Common myeloid progenitor, CD34-positive (primary cell): ENCODE measurements at regions not wholly inside any gene's neighbourhood (a gene's known extent, or its start where the extent isn't known, plus 50 kb on each side); places are given as distances from the start of the nearest gene placed in this dataset.

ENCODE experiments used
- CTCF ChIA-PET: fragments of 350-600 bp; sonication (Branson Sonifier 250); formaldehyde crosslinking; loops from one replicate; lab custom pipeline; 2021; ENCODE audit warnings: antibody characterized with exemption; lab: Charles Lee
- POLR2A ChIA-PET: fragments of 350-600 bp; sonication (Branson Sonifier 250); formaldehyde crosslinking; loops from one replicate; lab custom pipeline; 2021; ENCODE audit warnings: antibody characterized with exemption; lab: Charles Lee
- DNase-seq, 3 donors: peaks; one replicate each; pipeline versions ENCODE4 v3.0.0 to v3.0.0-alpha.2; 2013
- H3K27ac ChIP-seq, 2 experiments: 1 replicate in 1 of 2; 2 replicates in 1 of 2; pipeline ENCODE4 v1.7.0; 2013; ENCODE audit warnings: inconsistent platforms in 2 of 2, low read length in 2 of 2, mild to moderate bottlenecking in 2 of 2, low read depth in 1 of 2, moderate library complexity in 1 of 2; ENCODE audit not compliant: severe bottlenecking in 2 of 2, insufficient read depth in 1 of 2, poor library complexity in 1 of 2
- H3K27me3 ChIP-seq, 5 experiments: replicated peaks in 2 of 5; 1 replicate in 3 of 5; 2 replicates in 2 of 5; pipeline versions ENCODE4 v1.6.1 to v1.7.0; 2013; ENCODE audit warnings: low read length in 4 of 5, mild to moderate bottlenecking in 2 of 5, moderate library complexity in 2 of 5, inconsistent platforms in 1 of 5; ENCODE audit not compliant: insufficient read depth in 5 of 5, control insufficient read depth in 4 of 5
- H3K36me3 ChIP-seq, 4 experiments: 1 replicate in 2 of 4; 2 replicates in 2 of 4; pipeline versions ENCODE4 v1.6.1 to v1.7.0; 2013; ENCODE audit warnings: low read length in 3 of 4, control low read depth in 1 of 4, mild to moderate bottlenecking in 1 of 4; ENCODE audit not compliant: control insufficient read depth in 4 of 4, insufficient read depth in 4 of 4
- H3K4me1 ChIP-seq, 4 experiments: 1 replicate in 3 of 4; 2 replicates in 1 of 4; pipeline versions ENCODE4 v1.6.1 to v1.7.1; 2013; ENCODE audit warnings: low read length in 3 of 4, mild to moderate bottlenecking in 3 of 4, control low read depth in 1 of 4, inconsistent platforms in 1 of 4, moderate library complexity in 1 of 4; ENCODE audit not compliant: control insufficient read depth in 4 of 4, insufficient read depth in 4 of 4; ENCODE audit errors: control extremely low read depth in 1 of 4
- H3K4me3 ChIP-seq, 7 experiments: 1 replicate in 4 of 7; 2 replicates in 3 of 7; pipeline versions ENCODE4 v1.5.1 to v1.7.0; 2013; ENCODE audit warnings: mild to moderate bottlenecking in 7 of 7, low read length in 6 of 7, moderate library complexity in 6 of 7, inconsistent platforms in 2 of 7, low read depth in 2 of 7, control low read depth in 1 of 7; ENCODE audit not compliant: insufficient read depth in 4 of 7, control insufficient read depth in 1 of 7; ENCODE audit errors: extremely low read depth in 1 of 7
- H3K9me3 ChIP-seq, 5 experiments: 1 replicate in 4 of 5; 2 replicates in 1 of 5; pipeline versions ENCODE4 v1.6.1 to v1.7.1; 2013; ENCODE audit warnings: low read length in 4 of 5, mild to moderate bottlenecking in 2 of 5, inconsistent platforms in 1 of 5, low read depth in 1 of 5, moderate library complexity in 1 of 5; ENCODE audit not compliant: control insufficient read depth in 4 of 5, insufficient read depth in 2 of 5; ENCODE audit errors: control extremely low read depth in 1 of 5
- WGBS: methylation state at CpG from one replicate; pipeline ENCODE4 v1.1.5; 2013; ENCODE audit not compliant: insufficient coverage; 5-methylcytosine and 5-hydroxymethylcytosine counted together

DNA sequence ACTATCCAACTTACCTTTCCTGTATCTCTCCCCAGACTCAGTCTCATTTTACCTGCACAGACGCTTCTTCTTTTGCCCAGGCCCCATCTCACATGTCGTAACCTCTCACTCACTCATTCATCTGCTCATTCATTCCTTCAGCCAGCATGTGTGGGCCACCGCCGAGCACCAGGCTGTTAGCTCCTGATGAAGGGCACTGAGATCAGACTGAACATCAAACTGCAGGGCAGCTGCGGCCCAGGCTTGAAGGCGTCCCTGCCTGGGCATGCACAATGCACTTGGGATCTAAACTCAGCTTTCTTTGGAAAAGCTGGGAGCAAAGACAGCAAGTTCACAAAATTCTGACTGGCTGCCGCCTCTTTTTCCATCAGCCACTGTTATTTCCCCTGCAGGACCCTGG is 1456.3 kb downstream of the BRD1 start:
- ChIA-PET POLR2A (no interaction called here), CTCF (no interaction called here)
- DNase-seq: no peak
- H3K9me3 ChIP-seq: no peaks in the 10 kb centered on the region
- no peaks in the 10 kb centered on the region for H3K4me1 ChIP-seq
- 76% methylated on average over 6 of the region's 7 CpGs for WGBS
- H3K36me3 ChIP-seq: no peaks in the 10 kb centered on the region
- no peak overlapping the region for H3K27ac ChIP-seq
- H3K4me3 ChIP-seq: no peak overlapping the region
- H3K27me3 ChIP-seq: peaks cover 1 to 26% (median 9%) of the 10 kb centered on the region in 5 experiments

DNA sequence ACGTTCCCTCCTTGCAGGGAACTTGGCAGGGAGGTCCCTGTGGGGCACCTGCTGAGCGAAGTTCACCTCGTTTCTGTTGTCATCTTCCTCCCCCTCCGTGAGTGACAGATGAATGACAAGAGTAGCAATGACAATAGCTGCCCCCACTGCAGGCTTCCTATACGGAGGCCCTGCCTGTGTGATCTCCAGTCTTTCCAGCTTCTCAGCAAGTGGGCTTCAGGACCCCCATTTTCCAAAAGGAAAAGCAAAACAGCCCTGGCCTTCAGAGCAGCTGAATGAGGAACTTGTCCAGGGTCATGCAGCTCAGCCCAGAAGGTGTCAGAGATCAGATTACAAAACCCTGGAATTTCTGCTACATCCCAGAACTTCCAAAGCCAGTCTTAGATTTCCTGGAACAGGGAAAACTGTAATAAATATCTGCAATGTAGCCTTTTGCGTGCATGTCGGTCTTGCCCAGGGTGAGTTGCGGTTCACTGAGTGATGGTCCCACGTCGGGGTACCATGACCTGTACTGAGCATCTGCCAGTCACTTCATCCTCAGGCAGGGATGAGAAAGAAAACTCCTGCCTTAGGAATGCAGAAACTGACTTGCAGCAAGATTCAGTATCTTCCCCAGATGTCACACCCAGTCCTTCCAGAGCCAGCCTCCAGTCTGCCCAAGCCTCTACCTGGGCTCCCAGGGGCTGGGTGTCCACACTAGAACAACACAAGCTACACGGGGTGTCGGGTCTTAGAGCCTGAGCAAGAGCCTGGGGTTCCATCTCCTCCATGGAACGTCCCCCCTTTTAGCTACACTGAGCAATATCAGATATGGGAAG is 1457.0 kb downstream of the BRD1 start:
- no peaks in the 10 kb centered on the region for H3K4me1 ChIP-seq
- ChIA-PET POLR2A (no interaction called here), CTCF (no interaction called here)
- H3K27ac ChIP-seq: no peak overlapping the region
- no peak for DNase-seq
- 72% methylated on average over 12 of the region's 13 CpGs for WGBS
- peaks cover 0 to 25% (median 7%) of the 10 kb centered on the region in 5 experiments for H3K27me3 ChIP-seq
- H3K4me3 ChIP-seq: no peak overlapping the region
- no peaks in the 10 kb centered on the region for H3K9me3 ChIP-seq
- H3K36me3 ChIP-seq: no peaks in the 10 kb centered on the region

DNA sequence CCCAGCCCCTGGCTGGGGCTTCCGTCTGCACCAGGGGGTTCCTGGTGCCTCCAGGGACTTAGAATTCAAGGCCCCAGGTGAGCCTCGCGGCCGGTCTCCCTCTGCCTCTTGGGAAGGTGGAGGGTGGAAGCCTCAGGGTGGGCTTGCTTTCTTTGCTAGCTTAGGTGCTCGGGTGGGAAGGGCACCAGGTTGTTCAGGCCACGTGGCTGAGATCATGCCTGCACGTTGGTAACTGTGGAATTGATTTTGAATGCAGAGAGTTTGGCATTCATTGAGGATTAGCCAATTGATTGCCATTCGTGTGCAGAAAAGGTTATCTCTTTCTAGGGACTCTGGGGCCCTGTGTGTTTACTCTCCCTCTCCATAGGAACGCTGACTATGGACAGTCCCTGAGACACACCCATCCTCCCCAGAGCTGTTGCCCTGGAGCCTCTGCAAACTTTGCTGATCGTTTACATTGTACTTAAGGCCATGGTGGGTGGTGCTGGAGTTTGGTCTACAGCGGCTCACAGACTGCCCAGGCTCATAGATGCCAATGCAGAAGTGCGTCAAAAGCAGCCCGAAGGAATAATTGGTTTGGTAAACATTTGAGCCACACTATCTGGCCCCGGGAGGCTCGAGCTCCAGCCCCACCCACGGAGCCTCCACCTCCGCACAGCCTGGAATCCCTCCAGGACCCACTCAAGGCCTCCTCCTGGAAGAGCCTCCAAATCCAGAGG is 1457.7 kb downstream of the BRD1 start:
- Histone ChIP-seq H3K4me1 (no peaks in the 10 kb centered on the region), H3K9me3 (no peaks in the 10 kb centered on the region), H3K36me3 (no peaks in the 10 kb centered on the region), H3K4me3 (no peak overlapping the region), H3K27ac (no peak overlapping the region), H3K27me3 (peaks cover 0 to 25% (median 4%) of the 10 kb centered on the region in 5 experiments)
- ChIA-PET CTCF (no interaction called here), POLR2A (no interaction called here)
- whole genome bisulfite sequencing: 46% methylated on average over 12 of the region's 17 CpGs
- no peak for DNase-seq

DNA sequence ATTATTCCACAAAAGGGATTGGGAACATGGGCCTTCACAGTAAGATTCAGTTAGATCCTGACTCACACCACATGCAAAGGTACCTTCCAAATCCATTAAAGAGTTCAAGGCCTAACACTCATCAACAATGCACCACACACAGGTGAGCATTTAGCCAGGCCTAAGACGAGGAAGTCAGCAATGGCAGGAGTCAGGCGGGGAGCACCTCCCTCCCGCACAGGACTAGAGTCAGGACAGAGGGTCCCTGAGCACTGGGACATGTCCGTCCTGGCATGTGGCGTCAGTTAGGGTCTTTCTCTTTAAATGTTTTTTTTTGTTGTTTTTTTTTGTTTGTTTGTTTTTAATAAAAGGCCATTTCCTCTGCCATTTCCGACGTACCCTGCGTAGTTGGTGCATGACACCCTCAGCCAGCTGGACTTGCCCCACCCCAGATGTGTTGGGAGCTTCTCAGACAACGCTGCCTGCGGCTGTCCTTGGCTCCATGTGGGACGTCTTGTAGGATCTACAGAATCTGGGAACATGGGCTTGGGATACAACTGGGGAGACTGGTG is 1458.6 kb downstream of the BRD1 start:
- Histone ChIP-seq H3K36me3 (no peaks in the 10 kb centered on the region), H3K9me3 (no peaks in the 10 kb centered on the region), H3K27me3 (peaks cover 0 to 21% (median 3%) of the 10 kb centered on the region in 5 experiments), H3K4me3 (no peak overlapping the region), H3K27ac (no peak overlapping the region), H3K4me1 (no peaks in the 10 kb centered on the region)
- 74% methylated on average over 9 of the region's 11 CpGs for WGBS
- ChIA-PET POLR2A (no interaction called here), CTCF (no interaction called here)
- no peak for DNase-seq

GRCh38 chr22:48367731-48368130 is 1459.9 kb downstream of the BRD1 start:
- no peaks in the 10 kb centered on the region for H3K4me1 ChIP-seq
- H3K4me3 ChIP-seq: no peak overlapping the region
- no peak for DNase-seq
- CTCF ChIA-PET: no interaction called here
- no peaks in the 10 kb centered on the region for H3K9me3 ChIP-seq
- peaks cover 0 to 16% (median 3%) of the 10 kb centered on the region in 5 experiments for H3K27me3 ChIP-seq
- WGBS: 91% methylated on average over 9 of the region's 12 CpGs
- H3K27ac ChIP-seq: no peak overlapping the region
- no peaks in the 10 kb centered on the region for H3K36me3 ChIP-seq
- POLR2A ChIA-PET: no interaction called here

GRCh38 chr22:48366591-48366990 is 1461.1 kb downstream of the BRD1 start:
- POLR2A ChIA-PET: no interaction called here
- CTCF ChIA-PET: no interaction called here
- 89% methylated on average over 9 of the region's 9 CpGs for WGBS

DNA sequence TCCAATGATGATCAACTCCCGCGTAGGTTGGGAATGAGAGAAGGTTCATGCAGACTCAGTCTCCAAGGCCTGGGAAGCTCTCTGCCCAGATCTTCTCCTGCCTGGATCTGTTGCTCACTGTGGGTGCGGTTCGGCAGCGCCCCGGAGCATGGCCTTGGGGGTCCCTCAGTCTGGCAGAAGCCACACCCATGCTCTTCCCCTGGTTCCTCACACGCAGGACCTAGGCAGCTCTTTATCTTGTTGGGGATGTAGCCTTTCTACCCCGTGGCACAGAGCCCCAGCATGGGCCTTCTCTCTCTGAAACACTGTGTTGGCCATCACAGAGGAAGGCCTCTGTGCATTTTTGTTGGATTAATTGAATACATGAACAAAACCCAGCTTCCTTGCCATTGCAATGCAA is 1461.6 kb downstream of the BRD1 start:
- CTCF ChIA-PET: no interaction called here
- no peaks in the 10 kb centered on the region for H3K36me3 ChIP-seq
- POLR2A ChIA-PET: no interaction called here

More at GRCh38 chr22:48366591-48366990, 1461.1 kb downstream of the BRD1 start:
- Histone ChIP-seq H3K27ac (no peak overlapping the region), H3K4me3 (no peak overlapping the region), H3K27me3 (peaks cover 0 to 16% (median 3%) of the 10 kb centered on the region in 5 experiments), H3K36me3 (no peaks in the 10 kb centered on the region), H3K9me3 (no peaks in the 10 kb centered on the region), H3K4me1 (no peaks in the 10 kb centered on the region)
- no peak for DNase-seq

More for the DNA sequence above, 1461.6 kb downstream of the BRD1 start:
- no peak overlapping the region for H3K27ac ChIP-seq
- H3K4me1 ChIP-seq: no peaks in the 10 kb centered on the region
- DNase-seq: no peak
- no peaks in the 10 kb centered on the region for H3K9me3 ChIP-seq
- H3K27me3 ChIP-seq: peaks cover 0 to 14% (median 3%) of the 10 kb centered on the region in 5 experiments
- WGBS: 99% methylated on average over 8 of the region's 8 CpGs
- no peak overlapping the region for H3K4me3 ChIP-seq
